B cell (primary cell): ENCODE measurements at regions not wholly inside any gene's neighbourhood (a gene's known extent, or its start where the extent isn't known, plus 50 kb on each side); places are given as distances from the start of the nearest gene placed in this dataset.

Source experiments
- ATAC-seq: fragments of 200-7000 bp; cut with Tn5 transposase; one replicate; pipeline ENCODE4 v1.10.0; 2021; ENCODE audit warnings: low read depth, mild to moderate bottlenecking, moderate number of reproducible peaks, moderate library complexity
- CTCF ChIA-PET: fragments of 350-600 bp; sonication (Branson Sonifier 250); formaldehyde crosslinking; loops from one replicate; lab custom pipeline; 2021; ENCODE audit warnings: antibody characterized with exemption, inconsistent platforms; lab: Charles Lee
- POLR2A ChIA-PET: fragments of 350-600 bp; sonication (Branson Sonifier 250); formaldehyde crosslinking; loops from one replicate; lab custom pipeline; 2021; ENCODE audit warnings: antibody characterized with exemption; lab: Charles Lee
- DNase-seq: peaks from one replicate; pipeline ENCODE4 v3.0.0; 2013
- H2AFZ ChIP-seq: 2 replicates; pipeline ENCODE4 v1.6.1; 2012; ENCODE audit warnings: mild to moderate bottlenecking, low read depth, low read length; ENCODE audit not compliant: insufficient read depth, poor library complexity, severe bottlenecking
- H3K27ac ChIP-seq, 2 donors: 1 replicate in 1 of 2; 2 replicates in 1 of 2; pipeline ENCODE4 v1.5.1; 2012 to 2013; ENCODE audit warnings: low read length in 2 of 2, mild to moderate bottlenecking in 2 of 2, moderate library complexity in 1 of 2
- H3K27me3 ChIP-seq, 4 experiments: fragments of 200-600 bp in 1 of 4; sonication (generic) in 1 of 4; replicated peaks in 1 of 4; 1 replicate in 2 of 4; 2 replicates in 2 of 4; pipeline versions ENCODE4 v1.6.1 to v1.7.0; 2013 to 2016; ENCODE audit warnings: low read length in 3 of 4, mild to moderate bottlenecking in 2 of 4, mixed read lengths in 1 of 4, moderate library complexity in 1 of 4; ENCODE audit not compliant: insufficient read depth in 4 of 4, control insufficient read depth in 3 of 4; ENCODE audit errors: control extremely low read depth in 1 of 4
- H3K36me3 ChIP-seq, 2 experiments: replicated peaks in 1 of 2; 1 replicate in 1 of 2; 2 replicates in 1 of 2; pipeline versions ENCODE4 v1.6.1 to v1.7.1; 2013; ENCODE audit warnings: low read length in 1 of 2; ENCODE audit not compliant: insufficient read depth in 2 of 2, control insufficient read depth in 1 of 2; ENCODE audit errors: control extremely low read depth in 1 of 2, extremely low read depth in 1 of 2
- H3K4me1 ChIP-seq, 2 donors: fragments of 200-600 bp in 1 of 2; sonication (generic) in 1 of 2; 1 replicate in 1 of 2; 2 replicates in 1 of 2; pipeline versions ENCODE4 v1.5.1 to v1.6.1; 2013 to 2017; ENCODE audit warnings: low read length in 2 of 2; ENCODE audit not compliant: control insufficient read depth in 2 of 2, insufficient read depth in 2 of 2
- H3K4me2 ChIP-seq: replicated peaks from 2 replicates; pipeline ENCODE3; 2012; ENCODE audit warnings: mild to moderate bottlenecking, low read depth, low read length; ENCODE audit not compliant: poor library complexity, severe bottlenecking
- H3K4me3 ChIP-seq, 5 experiments: fragments of 200-600 bp in 1 of 5; sonication (generic) in 1 of 5; 1 replicate in 3 of 5; 2 replicates in 2 of 5; pipeline versions ENCODE4 v1.5.1 to v1.7.0; 2011 to 2016; ENCODE audit warnings: low read length in 4 of 5, mild to moderate bottlenecking in 4 of 5, low read depth in 2 of 5, control low read depth in 1 of 5, moderate library complexity in 1 of 5; ENCODE audit not compliant: insufficient read depth in 1 of 5; ENCODE audit errors: control extremely low read depth in 1 of 5, extremely low read depth in 1 of 5
- H3K79me2 ChIP-seq: fragments of 200-600 bp; sonication (generic); one replicate; pipeline ENCODE4 v1.6.0; 2016; ENCODE audit warnings: low read length; ENCODE audit not compliant: control insufficient read depth, insufficient read depth
- H3K9ac ChIP-seq: fragments of 200-600 bp; sonication (generic); 2 replicates; pipeline ENCODE4 v1.6.1; 2017; ENCODE audit warnings: mild to moderate bottlenecking, low read length, moderate library complexity
- H3K9me3 ChIP-seq, 3 donors: one replicate each; pipeline versions ENCODE4 v1.6.1 to v1.7.1; 2013; ENCODE audit warnings: low read length in 2 of 3; ENCODE audit not compliant: control insufficient read depth in 2 of 3, insufficient read depth in 1 of 3; ENCODE audit errors: control extremely low read depth in 1 of 3
- H4K20me1 ChIP-seq: 2 replicates; pipeline ENCODE4 v1.6.0; 2012; ENCODE audit warnings: mild to moderate bottlenecking, low read length; ENCODE audit not compliant: insufficient read depth, control insufficient read depth, poor library complexity, severe bottlenecking
- H3K27ac Mint-ChIP-seq: one replicate; pipeline ENCODE4 v1.8.0; 2021; ENCODE audit warnings: mixed read lengths
- H3K27me3 Mint-ChIP-seq: one replicate; pipeline ENCODE4 v1.8.0; 2021; ENCODE audit warnings: mixed read lengths
- H3K4me1 Mint-ChIP-seq: one replicate; pipeline ENCODE4 v1.8.0; 2021; ENCODE audit warnings: mixed read lengths
- H3K4me3 Mint-ChIP-seq: one replicate; pipeline ENCODE4 v1.8.0; 2021; ENCODE audit warnings: mixed read lengths
- H3K9me3 Mint-ChIP-seq: one replicate; pipeline ENCODE4 v1.8.0; 2022; ENCODE audit warnings: mixed read lengths; ENCODE audit not compliant: insufficient read depth
- CTCF ChIP-seq: fragments of 200-600 bp; IDR thresholded peaks from one replicate; pipeline ENCODE4 v1.8.0; 2022; ENCODE audit warnings: antibody characterized with exemption, mild to moderate bottlenecking
- EZH2 ChIP-seq: IDR thresholded peaks from 2 replicates; pipeline ENCODE4 v1.6.1; 2012; ENCODE audit warnings: borderline replicate concordance, low read depth, mild to moderate bottlenecking, moderate library complexity, low read length; ENCODE audit not compliant: insufficient read depth, poor library complexity, severe bottlenecking
- WGBS: methylation state at CpG from one replicate; pipeline ENCODE4 v1.1.5; 2013; ENCODE audit warnings: missing lambda C conversion rate; ENCODE audit not compliant: insufficient coverage; 5-methylcytosine and 5-hydroxymethylcytosine counted together
- intact Hi-C: fragments of 100-400 bp; cut with micrococcal nuclease; formaldehyde crosslinking; loops from one replicate; pipeline ENCODE4 v1.10.0; 2022

- Histone ChIP-seq H2AFZ (no peak overlapping the region), H3K36me3 (no peaks in the 10 kb centered on the region), H3K79me2 (no peaks in the 10 kb centered on the region), H3K9me3 (peaks cover 0 to 9% (median 0%) of the 10 kb centered on the region in 3 donors), H4K20me1 (no peaks in the 10 kb centered on the region), H3K4me1 (no peaks in the 10 kb centered on the region), H3K27ac (no peak overlapping the region), H3K27me3 (peaks cover 0 to 7% (median 0%) of the 10 kb centered on the region in 4 experiments), H3K4me2 (no peak overlapping the region), H3K4me3 (no peak overlapping the region), H3K9ac (no peak overlapping the region)
- H3K27me3 Mint-ChIP-seq = peaks cover 35% of the 10 kb centered on the region
- intact Hi-C loops = no loop called here
- DNase-seq = no peak
- no CpG with 5 or more reads among the region's 4 CpGs for WGBS
- H3K9me3 Mint-ChIP-seq = no peaks in the 10 kb centered on the region
- no peak overlapping the region for H3K27ac Mint-ChIP-seq
- ChIA-PET CTCF (no interaction called here), POLR2A (no interaction called here)
- no peak for ATAC-seq
- TF ChIP-seq CTCF (no peak), EZH2 (no peak)
- H3K4me3 Mint-ChIP-seq = no peak overlapping the region
- H3K4me1 Mint-ChIP-seq = no peaks in the 10 kb centered on the region
These were observed 81.5 kb upstream of the NEK7 start for GRCh38 chr1:198075296-198075695.

GRCh38 chr1:198079432-198079951 lies 77.3 kb upstream of the NEK7 start:
- H3K4me1 ChIP-seq = no peaks in the 10 kb centered on the region
- Mint-ChIP-seq H3K9me3 (no peaks in the 10 kb centered on the region), H3K4me1 (no peaks in the 10 kb centered on the region), H3K27ac (no peak overlapping the region), H3K4me3 (no peak overlapping the region), H3K27me3 (peaks cover 12% of the 10 kb centered on the region)
- H3K79me2 ChIP-seq = no peaks in the 10 kb centered on the region
- no peaks in the 10 kb centered on the region for H3K36me3 ChIP-seq
- intact Hi-C loops = no loop called here
- no peak overlapping the region for H3K4me2 ChIP-seq
- TF ChIP-seq CTCF (no peak), EZH2 (no peak)
- no peak for ATAC-seq
- 42% methylated on average over 1 of the region's 1 CpG for WGBS
- H3K27ac ChIP-seq = no peak overlapping the region
- H3K9me3 ChIP-seq = peaks cover 0 to 3% (median 0%) of the 10 kb centered on the region in 3 donors
- ChIA-PET POLR2A (no interaction called here), CTCF (no interaction called here)
- no peak for DNase-seq
- no peak overlapping the region for H2AFZ ChIP-seq
- no peaks in the 10 kb centered on the region for H3K27me3 ChIP-seq
- H4K20me1 ChIP-seq = no peaks in the 10 kb centered on the region
- H3K4me3 ChIP-seq = no peak overlapping the region
- no peak overlapping the region for H3K9ac ChIP-seq
